ENCODE measurements at regions not wholly inside any gene's neighbourhood (a gene's known extent, or its start where the extent isn't known, plus 50 kb on each side); places are given as distances from the start of the nearest gene placed in this dataset.
"Not testable (repeated sequence)": the region's sequence is repeated elsewhere in the genome, so short reads cannot be mapped to it uniquely, and the experiment has no call there.

GRCh38 chrY:7588176-7588575 is 676.6 kb upstream of the AMELY start:
- DNase-seq = not testable (repeated sequence)

- DNase-seq = no peak
Observed at GRCh38 chrY:7562541-7562940, 651.0 kb upstream of the AMELY start.

GRCh38 chrY:7557675-7558074 is 646.1 kb upstream of the AMELY start:
- no peak for DNase-seq

DNA sequence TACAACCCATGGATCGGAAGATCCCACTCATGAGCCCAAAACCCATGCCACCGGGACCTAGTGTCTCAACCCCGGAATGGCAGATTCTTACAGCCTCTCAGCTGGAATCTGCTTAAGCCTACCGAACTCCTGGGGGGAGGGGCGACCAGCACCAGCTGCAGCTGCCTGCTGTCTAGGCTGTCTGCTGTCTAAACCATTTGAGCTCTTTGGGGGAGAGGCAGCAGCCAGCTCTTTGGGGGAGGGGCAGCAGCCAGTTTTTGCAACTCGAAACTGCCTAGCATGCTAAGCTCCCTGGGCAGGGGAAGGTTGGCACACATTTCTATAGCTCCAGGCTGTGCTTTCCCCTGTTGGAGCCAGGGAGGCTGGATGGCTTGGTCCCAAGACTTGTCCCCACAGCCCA is 643.5 kb upstream of the AMELY start:
- DNase-seq = no peak

- no peak for DNase-seq
Observed at GRCh38 chrY:7545060-7545459, 633.5 kb upstream of the AMELY start.

DNA sequence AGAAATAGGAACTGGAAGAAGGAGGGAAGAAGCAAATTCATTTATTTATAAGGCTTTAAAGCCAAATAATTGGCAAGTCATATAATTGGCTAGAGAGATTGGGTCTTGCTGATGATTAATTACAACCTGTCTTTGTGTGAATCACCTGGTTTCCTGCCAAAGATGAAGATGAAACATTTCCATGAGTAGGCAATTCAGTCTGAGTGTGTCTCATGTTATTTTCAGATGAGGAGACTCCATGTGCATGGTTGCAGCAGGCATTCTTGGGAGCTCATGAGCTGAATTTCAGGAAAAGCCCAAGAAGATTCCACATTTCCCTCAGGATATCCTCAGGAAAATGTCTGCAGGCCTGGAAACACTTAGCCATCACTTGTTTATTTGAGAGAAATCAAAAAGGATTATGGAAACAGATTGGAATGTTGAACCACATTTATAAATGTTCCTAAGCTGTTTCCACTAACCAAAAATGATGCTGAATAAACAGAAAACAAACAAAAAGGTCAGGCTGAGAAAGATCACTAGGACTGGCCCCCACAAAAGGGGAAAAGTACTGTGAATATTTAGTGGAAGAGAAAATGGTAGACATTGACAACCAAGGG is 632.7 kb upstream of the AMELY start:
- no peak for DNase-seq

DNA sequence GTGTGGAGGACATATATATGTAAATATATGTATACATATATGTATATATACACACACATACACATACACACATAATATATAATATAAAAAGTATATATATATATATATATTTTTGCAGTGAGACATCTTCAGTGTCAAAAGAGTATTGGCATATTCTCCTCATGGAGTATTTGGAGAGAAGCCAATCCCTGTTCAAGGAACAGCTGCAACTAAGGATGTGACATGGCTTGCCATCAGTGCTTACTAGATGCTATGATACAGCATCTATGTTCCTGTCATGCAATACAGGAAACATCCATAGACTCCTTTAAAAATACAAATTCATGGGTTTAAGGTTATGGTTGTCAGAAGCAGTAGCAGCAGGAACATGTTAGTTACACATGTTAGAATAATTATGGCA is 632.0 kb upstream of the AMELY start:
- no peak for DNase-seq

DNA sequence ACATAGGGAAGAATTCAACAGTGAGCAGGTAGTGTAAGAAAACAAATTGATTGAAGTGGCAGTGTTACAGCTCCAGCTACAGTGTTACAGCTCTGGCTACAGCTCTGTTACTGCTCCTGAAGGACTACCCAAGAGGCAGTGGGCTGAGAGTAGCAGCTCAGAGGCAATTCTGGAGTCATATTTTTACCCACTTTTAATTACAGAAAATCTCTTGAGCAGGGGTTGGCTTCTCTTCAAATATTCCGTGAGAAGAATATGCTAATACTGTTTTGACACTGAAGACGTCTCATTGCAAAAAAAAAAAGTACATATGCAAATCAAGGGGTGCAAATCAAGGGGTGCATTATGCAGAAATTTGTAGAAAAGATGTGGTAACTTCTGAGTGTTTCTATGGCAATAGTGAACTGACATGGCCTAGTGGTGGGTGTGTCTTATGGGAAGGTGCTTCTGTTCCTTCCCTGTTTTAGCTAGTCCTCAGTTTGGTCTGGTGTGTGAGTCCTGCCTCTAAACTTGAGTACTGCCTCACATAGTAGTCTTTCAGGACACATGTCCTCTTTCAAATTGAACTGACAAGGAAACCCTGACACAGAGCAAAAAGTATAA is 630.8 kb upstream of the AMELY start:
- no peak for DNase-seq

GRCh38 chrY:7529396-7529795 is 617.8 kb upstream of the AMELY start:
- no peak for DNase-seq

DNA sequence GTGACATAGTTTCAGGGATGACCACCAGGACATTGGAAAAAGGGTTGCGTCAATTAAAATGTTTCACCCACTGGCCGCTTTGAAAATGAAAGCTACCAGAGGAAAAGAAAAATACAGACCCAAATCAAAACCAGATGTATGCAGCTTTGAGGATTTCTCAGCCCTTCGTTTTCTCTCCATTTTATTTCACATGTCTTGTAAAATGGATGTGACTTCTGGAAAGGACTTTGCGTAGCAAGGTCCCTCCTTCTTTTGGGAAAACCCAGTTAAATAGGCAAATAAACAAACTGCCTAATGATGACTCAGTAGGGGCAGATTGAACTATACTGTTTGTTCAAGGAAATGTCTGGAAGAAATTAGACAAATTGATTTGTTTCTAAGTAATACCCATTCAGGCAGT is 616.0 kb upstream of the AMELY start:
- not testable (repeated sequence) for DNase-seq

GRCh38 chrY:7518387-7518786 is 606.8 kb upstream of the AMELY start:
- DNase-seq = no peak

GRCh38 chrY:7516268-7516667 is 604.7 kb upstream of the AMELY start:
- DNase-seq = no peak

- no peak for DNase-seq
Observed at GRCh38 chrY:7515812-7516211, 604.3 kb upstream of the AMELY start.

- DNase-seq = no peak
Observed at GRCh38 chrY:7502896-7503295, 591.3 kb upstream of the AMELY start.

- DNase-seq = no peak
Observed at GRCh38 chrY:7501236-7501635, 589.7 kb upstream of the AMELY start.

DNA sequence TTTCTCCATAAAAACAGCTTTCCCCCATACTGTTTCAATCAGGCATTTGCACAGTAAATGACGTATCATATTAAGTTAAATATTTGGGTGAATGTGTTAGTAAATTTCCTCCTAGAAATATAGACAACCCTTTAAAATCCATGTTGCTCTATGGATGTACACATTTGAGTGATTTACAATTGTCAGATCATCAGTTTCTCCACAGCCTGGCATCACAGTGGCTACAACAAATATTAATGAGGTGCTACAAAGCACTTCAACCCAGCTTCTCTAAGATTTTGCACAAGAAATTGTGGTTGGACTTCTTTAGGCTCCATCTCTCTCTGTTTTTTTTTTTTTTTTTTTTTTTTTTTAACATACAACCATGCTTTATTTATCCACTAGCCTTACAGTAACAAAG is 584.4 kb upstream of the AMELY start:
- no peak for DNase-seq

- not testable (repeated sequence) for DNase-seq
Observed at GRCh38 chrY:7484455-7485285, 573.1 kb upstream of the AMELY start.

GRCh38 chrY:7471976-7472375 is 560.4 kb upstream of the AMELY start:
- no peak for DNase-seq

DNA sequence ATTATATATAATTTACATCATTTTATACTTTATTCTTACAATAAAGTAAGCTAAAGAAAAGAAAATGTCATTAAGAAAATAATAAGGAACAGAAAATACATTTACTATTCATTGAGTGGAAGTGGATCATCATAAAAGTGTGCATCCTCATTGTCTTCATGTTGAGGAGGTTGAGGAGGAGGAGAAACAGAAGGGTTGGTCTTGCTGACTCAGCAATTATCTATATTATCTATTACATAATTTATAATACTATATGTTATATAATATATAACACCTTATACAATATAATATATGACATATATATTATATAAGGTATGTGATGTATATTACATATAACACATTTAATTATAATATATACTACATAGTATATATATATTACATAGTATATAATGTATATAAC is 558.5 kb upstream of the AMELY start:
- DNase-seq = no peak

DNA sequence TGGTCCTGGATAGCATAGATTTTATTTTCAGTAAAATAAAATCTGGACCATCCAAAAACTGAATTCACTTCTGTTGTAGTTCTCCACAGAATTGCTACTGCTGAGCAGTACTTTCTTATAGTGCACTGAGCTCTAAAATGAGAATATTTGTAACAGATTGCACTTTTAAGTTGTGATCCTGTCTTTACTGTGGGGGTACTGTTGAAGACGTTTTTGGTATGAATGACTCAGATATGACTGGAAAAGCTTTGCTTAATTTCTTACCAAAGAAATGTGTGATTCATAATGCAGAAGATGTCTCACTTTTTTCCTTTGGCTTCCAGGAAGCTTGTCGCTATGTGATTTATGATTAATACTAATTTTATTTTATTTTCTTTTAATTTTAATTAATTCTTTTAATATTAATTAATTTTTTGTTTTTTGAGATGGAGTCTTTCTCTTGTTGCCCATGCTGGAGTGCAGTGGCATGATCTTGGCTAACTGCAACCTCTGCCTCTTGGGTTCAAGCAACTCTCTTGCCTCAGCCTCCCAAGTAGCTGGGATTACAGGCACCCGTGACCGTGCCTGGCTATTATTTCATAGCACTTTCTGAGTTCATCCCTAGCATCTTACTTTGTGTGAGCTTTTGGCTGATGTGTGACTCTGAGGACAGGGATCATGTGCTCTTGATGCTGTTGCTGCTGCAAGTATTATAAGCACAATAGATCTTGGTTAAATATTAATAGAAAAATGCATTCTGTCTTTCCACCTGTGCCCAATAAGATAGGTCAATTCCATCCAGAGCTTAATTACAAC is 557.6 kb upstream of the AMELY start:
- no peak for DNase-seq

DNA sequence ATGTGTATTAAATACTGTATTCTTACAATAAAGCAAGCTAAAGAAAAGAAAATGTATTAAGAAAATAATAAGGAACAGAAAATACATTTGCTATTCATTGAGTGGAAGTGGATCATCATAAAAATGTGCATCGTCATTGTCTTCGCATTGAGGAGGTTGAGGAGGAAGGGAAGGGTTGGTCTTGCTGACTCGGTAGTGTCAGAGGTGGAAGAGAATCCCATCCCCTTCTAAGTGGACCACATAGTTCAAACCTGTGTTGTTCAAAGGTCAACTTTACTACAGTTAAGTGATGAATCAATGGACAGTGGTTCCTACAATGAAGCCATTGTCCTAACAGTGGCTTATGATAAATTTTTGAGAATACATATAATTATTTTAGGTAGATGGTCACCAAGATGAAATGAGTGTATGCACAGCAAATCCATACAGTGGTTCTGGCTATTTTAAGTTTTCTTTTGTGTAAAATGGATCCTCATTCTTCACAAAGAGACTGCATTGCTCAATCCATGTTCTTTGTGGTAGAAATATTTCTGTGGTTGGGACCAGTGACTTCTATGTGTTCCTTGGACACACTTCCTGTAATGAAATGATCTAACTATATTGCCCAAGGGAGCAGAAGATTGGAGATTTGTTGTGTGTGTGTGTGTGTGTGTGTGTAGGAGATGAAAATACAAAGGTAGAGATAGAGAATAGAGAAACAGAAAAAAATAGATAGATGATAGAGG is 556.4 kb upstream of the AMELY start:
- DNase-seq = no peak

DNA sequence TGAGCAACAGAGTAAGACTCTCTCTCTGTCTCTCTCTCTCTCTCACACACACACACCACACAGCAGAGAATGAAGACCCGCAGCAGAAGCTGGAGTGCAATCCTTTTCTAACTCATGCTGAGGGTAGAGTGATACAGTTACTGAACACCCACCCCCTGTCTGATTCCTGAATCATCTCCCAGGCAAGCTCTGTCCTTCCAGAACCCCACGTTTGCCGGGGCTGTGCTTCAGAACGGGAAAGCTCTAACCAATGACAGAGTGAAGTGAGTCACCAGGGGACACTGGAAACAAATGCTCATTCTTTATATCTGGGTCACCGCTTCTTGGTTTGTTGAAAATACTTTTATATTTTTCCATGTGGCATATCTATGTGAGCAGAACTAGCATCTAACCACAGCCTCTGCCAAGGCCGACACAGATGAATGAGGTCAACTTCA is 553.7 kb upstream of the AMELY start:
- no peak for DNase-seq

DNA sequence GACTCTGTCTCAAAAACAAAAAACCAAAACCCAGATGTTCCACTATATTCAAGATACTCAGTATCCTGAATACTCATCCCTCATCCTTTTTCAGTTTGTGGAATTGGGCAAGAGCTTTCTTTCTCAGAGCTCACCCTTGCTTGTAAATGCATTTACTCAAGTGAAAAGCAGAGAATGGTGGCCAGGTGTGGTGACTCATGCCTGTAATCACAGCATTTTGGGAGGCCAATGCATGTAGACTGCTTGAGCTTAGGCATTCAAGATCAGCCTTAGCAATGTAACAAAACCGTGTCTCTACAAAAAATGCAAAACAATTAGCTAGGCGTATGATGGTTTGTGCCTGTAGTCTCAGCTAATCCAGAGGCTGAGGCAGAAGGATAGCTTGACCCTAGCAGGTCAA is 553.2 kb upstream of the AMELY start:
- DNase-seq = no peak

Measured in CD4-positive, alpha-beta T cell treated with Interleukin-21 for 1 hour (primary cell).